ENCODE measurements at regions not wholly inside any gene's neighbourhood (a gene's known extent, or its start where the extent isn't known, plus 50 kb on each side); places are given as distances from the start of the nearest gene placed in this dataset.

DNA sequence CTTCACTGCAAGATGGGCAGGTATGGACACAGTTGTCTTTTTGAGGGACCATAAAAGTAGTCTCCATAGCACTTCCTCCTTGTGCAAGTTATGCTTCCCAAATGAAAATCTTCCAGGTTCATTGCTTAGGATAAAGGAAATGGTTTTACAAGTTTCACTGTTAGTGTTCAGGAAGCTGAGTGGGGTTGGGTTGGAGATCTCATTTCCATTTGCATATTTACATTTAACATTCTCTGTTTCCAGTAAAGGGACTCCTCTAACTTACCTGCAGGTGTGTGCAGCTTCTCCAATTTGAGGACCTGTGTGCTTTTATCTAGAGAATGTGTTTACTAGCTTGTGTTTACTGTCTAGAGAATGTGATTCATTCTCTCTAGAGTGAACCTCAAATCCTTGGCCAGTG, 141.3 kb upstream of the POU2AF2 start:
- Histone ChIP-seq H3K27ac (ENCODE audit: low read length) (no peak overlapping the region), H3K36me3 (ENCODE audit: control insufficient read depth, insufficient read depth, low read length) (no peaks in the 10 kb centered on the region; the same call in 1 of the 2 replicates), H3K4me3 (ENCODE audit: low read depth in 2 of 2, low read length in 2 of 2) (no peak overlapping the region), H3K4me1 (ENCODE audit: control insufficient read depth, insufficient read depth, low read length) (no peaks in the 10 kb centered on the region), H3K9me3 (ENCODE audit: control insufficient read depth, insufficient read depth, low read depth, low read length) (no peaks in the 10 kb centered on the region), H3K27me3 (ENCODE audit: control insufficient read depth, insufficient read depth, low read length) (no peaks in the 10 kb centered on the region)
- intact Hi-C loops (cut with micrococcal nuclease; ENCODE audit: unreplicated experiment) (no loop called here), in situ Hi-C loops (cut with HindIII; ENCODE audit: low pct_unique_long_range_greater_than_20kb, low sequenced_read_pairs) (no loop called here)
- ChIA-PET POLR2A (no interaction called here), CTCF (no interaction called here)
- BruUV-seq (replicated peaks), result no TSS peak
- no peak for TF ChIP-seq TCF7L2 (IDR thresholded peaks at IDR 0.05; ENCODE audit: low read depth, low read length)
- TF ChIP-seq POLR2AphosphoS5 (IDR thresholded peaks at IDR 0.05; ENCODE audit: low read depth, low read length), result no peak
- TF ChIP-seq, protein P1, sequence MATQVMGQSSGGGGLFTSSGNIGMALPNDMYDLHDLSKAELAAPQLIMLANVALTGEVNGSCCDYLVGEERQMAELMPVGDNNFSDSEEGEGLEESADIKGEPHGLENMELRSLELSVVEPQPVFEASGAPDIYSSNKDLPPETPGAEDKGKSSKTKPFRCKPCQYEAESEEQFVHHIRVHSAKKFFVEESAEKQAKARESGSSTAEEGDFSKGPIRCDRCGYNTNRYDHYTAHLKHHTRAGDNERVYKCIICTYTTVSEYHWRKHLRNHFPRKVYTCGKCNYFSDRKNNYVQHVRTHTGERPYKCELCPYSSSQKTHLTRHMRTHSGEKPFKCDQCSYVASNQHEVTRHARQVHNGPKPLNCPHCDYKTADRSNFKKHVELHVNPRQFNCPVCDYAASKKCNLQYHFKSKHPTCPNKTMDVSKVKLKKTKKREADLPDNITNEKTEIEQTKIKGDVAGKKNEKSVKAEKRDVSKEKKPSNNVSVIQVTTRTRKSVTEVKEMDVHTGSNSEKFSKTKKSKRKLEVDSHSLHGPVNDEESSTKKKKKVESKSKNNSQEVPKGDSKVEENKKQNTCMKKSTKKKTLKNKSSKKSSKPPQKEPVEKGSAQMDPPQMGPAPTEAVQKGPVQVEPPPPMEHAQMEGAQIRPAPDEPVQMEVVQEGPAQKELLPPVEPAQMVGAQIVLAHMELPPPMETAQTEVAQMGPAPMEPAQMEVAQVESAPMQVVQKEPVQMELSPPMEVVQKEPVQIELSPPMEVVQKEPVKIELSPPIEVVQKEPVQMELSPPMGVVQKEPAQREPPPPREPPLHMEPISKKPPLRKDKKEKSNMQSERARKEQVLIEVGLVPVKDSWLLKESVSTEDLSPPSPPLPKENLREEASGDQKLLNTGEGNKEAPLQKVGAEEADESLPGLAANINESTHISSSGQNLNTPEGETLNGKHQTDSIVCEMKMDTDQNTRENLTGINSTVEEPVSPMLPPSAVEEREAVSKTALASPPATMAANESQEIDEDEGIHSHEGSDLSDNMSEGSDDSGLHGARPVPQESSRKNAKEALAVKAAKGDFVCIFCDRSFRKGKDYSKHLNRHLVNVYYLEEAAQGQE (IDR thresholded peaks at IDR 0.05; ENCODE audit: insufficient read depth in 1 of 2, low read depth in 2 of 2, low read length in 1 of 2), result no peak
- TF ChIP-seq, protein P2, sequence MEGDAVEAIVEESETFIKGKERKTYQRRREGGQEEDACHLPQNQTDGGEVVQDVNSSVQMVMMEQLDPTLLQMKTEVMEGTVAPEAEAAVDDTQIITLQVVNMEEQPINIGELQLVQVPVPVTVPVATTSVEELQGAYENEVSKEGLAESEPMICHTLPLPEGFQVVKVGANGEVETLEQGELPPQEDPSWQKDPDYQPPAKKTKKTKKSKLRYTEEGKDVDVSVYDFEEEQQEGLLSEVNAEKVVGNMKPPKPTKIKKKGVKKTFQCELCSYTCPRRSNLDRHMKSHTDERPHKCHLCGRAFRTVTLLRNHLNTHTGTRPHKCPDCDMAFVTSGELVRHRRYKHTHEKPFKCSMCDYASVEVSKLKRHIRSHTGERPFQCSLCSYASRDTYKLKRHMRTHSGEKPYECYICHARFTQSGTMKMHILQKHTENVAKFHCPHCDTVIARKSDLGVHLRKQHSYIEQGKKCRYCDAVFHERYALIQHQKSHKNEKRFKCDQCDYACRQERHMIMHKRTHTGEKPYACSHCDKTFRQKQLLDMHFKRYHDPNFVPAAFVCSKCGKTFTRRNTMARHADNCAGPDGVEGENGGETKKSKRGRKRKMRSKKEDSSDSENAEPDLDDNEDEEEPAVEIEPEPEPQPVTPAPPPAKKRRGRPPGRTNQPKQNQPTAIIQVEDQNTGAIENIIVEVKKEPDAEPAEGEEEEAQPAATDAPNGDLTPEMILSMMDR (IDR thresholded peaks at IDR 0.05), result no peak
- TF ChIP-seq SIN3A (IDR thresholded peaks at IDR 0.05; ENCODE audit: borderline replicate concordance, insufficient read depth, low read depth, low read length), result no peak
- ATAC-seq (no peak), DNase-seq (ENCODE audit: low read depth, low spot score) (no peak)

DNA sequence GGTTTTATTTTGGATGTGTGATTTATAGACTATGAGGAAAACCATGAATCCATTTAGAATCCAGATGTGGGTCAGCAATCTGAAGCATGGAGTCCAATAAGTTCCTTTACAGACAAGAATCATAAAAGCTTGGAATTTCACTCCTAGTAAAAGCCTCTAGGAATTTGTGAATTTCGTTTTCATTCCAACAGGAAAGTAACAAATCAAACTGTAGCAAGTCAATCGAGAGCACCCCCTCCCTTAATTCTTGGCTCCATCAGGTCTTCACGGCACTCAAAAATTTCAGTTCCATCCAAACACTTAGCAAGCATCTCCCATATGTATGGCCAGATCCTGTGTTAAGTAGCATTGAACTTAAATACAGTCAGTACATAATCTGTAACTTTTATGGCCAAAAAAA, 143.6 kb upstream of the POU2AF2 start:
- Histone ChIP-seq H3K4me1 (ENCODE audit: control insufficient read depth, insufficient read depth, low read length) (no peaks in the 10 kb centered on the region), H3K9me3 (ENCODE audit: control insufficient read depth, insufficient read depth, low read depth, low read length) (no peaks in the 10 kb centered on the region), H3K27me3 (ENCODE audit: control insufficient read depth, insufficient read depth, low read length) (no peaks in the 10 kb centered on the region), H3K27ac (ENCODE audit: low read length) (no peak overlapping the region), H3K4me3 (ENCODE audit: low read depth in 2 of 2, low read length in 2 of 2) (no peak overlapping the region), H3K36me3 (ENCODE audit: control insufficient read depth, insufficient read depth, low read length) (no peaks in the 10 kb centered on the region)
- no TSS peak for BruUV-seq (replicated peaks)
- no peak for TF ChIP-seq POLR2AphosphoS5 (IDR thresholded peaks at IDR 0.05; ENCODE audit: low read depth, low read length)
- TF ChIP-seq, protein P2 (IDR thresholded peaks at IDR 0.05), result no peak
- TF ChIP-seq, protein P1 (IDR thresholded peaks at IDR 0.05; ENCODE audit: insufficient read depth in 1 of 2, low read depth in 2 of 2, low read length in 1 of 2), result no peak
- TF ChIP-seq TCF7L2 (IDR thresholded peaks at IDR 0.05; ENCODE audit: low read depth, low read length), result no peak
- TF ChIP-seq SIN3A (IDR thresholded peaks at IDR 0.05; ENCODE audit: borderline replicate concordance, insufficient read depth, low read depth, low read length), result no peak
- in situ Hi-C loops (cut with HindIII; ENCODE audit: low pct_unique_long_range_greater_than_20kb, low sequenced_read_pairs), result no loop called here
- CTCF ChIA-PET, result no interaction called here
- ATAC-seq (no peak), DNase-seq (ENCODE audit: low read depth, low spot score) (no peak)
- POLR2A ChIA-PET, result no interaction called here
- intact Hi-C loops (cut with micrococcal nuclease; ENCODE audit: unreplicated experiment), result no loop called here
